OCI-LY7 (cell line): ENCODE measurements at regions not wholly inside any gene's neighbourhood (a gene's known extent, or its start where the extent isn't known, plus 50 kb on each side); places are given as distances from the start of the nearest gene placed in this dataset.

Source experiments
- BruUV-seq: library from RNA; stranded (reverse); fragments of 400-500 nt; replicated peaks from 2 replicates; lab custom pipeline; 2021; lab: Mats Ljungman, UMichigan
- CTCF ChIA-PET: fragments of 300-600 bp; sonication (Branson Sonifier 250); formaldehyde crosslinking; loops from one replicate; lab custom pipeline; 2022; ENCODE audit warnings: antibody characterized with exemption; ENCODE audit not compliant: unreplicated experiment; lab: Charles Lee
- POLR2A ChIA-PET: fragments of 300-600 bp; sonication (Branson Sonifier 250); formaldehyde crosslinking; loops from one replicate; lab custom pipeline; 2022; ENCODE audit warnings: antibody characterized with exemption; lab: Charles Lee
- DNase-seq: peaks from one replicate; pipeline ENCODE4 v3.0.0-alpha.2; 2015; ENCODE audit warnings: low spot score
- H2AFZ ChIP-seq: fragments of 200-600 bp; sonication (generic), shearing (Covaris generic); 2 replicates; pipeline ENCODE4 v1.6.1; 2014; ENCODE audit warnings: mild to moderate bottlenecking, antibody characterized with exemption, low read length, moderate library complexity
- H3K27ac ChIP-seq: fragments of 200-600 bp; sonication (generic); 2 replicates; pipeline ENCODE4 v1.5.1; 2014; ENCODE audit warnings: mixed run types, low read depth, mild to moderate bottlenecking, moderate library complexity, low read length, inconsistent platforms; ENCODE audit not compliant: poor library complexity, severe bottlenecking
- H3K36me3 ChIP-seq: fragments of 200-600 bp; sonication (generic); 2 replicates; pipeline ENCODE4 v1.6.1; 2014; ENCODE audit warnings: mild to moderate bottlenecking, antibody characterized with exemption, low read length, moderate library complexity, mixed read lengths; ENCODE audit not compliant: insufficient read depth
- H3K4me1 ChIP-seq: fragments of 200-600 bp; sonication (generic); 2 replicates; pipeline ENCODE4 v1.5.1; 2014; ENCODE audit warnings: mild to moderate bottlenecking, low read length; ENCODE audit not compliant: insufficient read depth, poor library complexity, severe bottlenecking
- H3K4me2 ChIP-seq: fragments of 200-600 bp; sonication (generic); 2 replicates; pipeline ENCODE4 v1.6.1; 2014; ENCODE audit warnings: mild to moderate bottlenecking, low read length
- H3K4me3 ChIP-seq: fragments of 200-600 bp; sonication (generic); 2 replicates; pipeline ENCODE4 v1.5.1; 2014; ENCODE audit warnings: mild to moderate bottlenecking, low read depth, low read length; ENCODE audit not compliant: poor library complexity, severe bottlenecking
- H3K79me2 ChIP-seq: fragments of 200-600 bp; sonication (generic); 2 replicates; pipeline ENCODE4 v1.6.1; 2016; ENCODE audit warnings: low read depth, mild to moderate bottlenecking, low read length, moderate library complexity, mixed read lengths; ENCODE audit not compliant: insufficient read depth
- H3K9me2 ChIP-seq: fragments of 200-600 bp; sonication (generic); 2 replicates; pipeline ENCODE4 v1.6.1; 2016; ENCODE audit warnings: mild to moderate bottlenecking, low read length, mixed read lengths; ENCODE audit not compliant: insufficient read depth
- H3K9me3 ChIP-seq: fragments of 200-600 bp; sonication (generic); 2 replicates; pipeline ENCODE4 v1.6.1; 2014; ENCODE audit warnings: mild to moderate bottlenecking, mixed run types, low read length, mixed read lengths
- H4K20me1 ChIP-seq: fragments of 200-600 bp; sonication (generic); 2 replicates; pipeline ENCODE4 v1.6.1; 2014; ENCODE audit warnings: mild to moderate bottlenecking, antibody characterized with exemption, low read length, moderate library complexity, mixed read lengths; ENCODE audit not compliant: insufficient read depth
- CTCF ChIP-seq: fragments of 200-600 bp; sonication (generic); conservative IDR thresholded peaks from 2 replicates; pipeline ENCODE4 v1.5.1; 2014; ENCODE audit warnings: mild to moderate bottlenecking, antibody characterized with exemption, low read length, moderate library complexity, mixed read lengths
- EZH2phosphoT487 ChIP-seq: fragments of 200-600 bp; sonication (generic); IDR thresholded peaks from 2 replicates; pipeline ENCODE4 v1.6.1; 2018; ENCODE audit warnings: low read depth, borderline replicate concordance, mild to moderate bottlenecking, mixed run types, antibody characterized with exemption, low read length, moderate library complexity, mixed read lengths
- intact Hi-C: fragments of 100-400 bp; cut with micrococcal nuclease; formaldehyde crosslinking; loops from one replicate; pipeline ENCODE4 v1.10.0; 2022; ENCODE audit not compliant: unreplicated experiment

DNA sequence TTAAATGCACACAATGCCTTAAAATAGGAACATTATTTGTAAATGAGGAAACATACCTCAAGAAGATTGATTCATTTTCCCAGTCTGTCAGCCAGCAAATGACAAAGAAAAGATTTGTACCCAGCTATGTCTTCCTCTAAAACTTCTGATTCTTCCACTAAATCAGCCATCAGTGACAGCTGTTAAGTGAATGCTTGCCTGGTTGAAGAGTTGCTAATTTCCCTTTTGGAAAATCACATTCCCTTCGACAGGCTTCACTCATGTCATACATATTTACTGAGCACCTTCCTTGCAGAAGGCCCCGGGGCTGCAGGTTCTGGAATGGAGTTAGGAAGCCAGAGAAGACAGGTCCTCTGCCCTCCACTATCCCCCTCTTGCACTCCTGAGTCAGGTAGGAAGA lies 112.0 kb upstream of the SLC66A3 start:
- no peak for TF ChIP-seq CTCF
- TF ChIP-seq EZH2phosphoT487: no peak
- H3K36me3 ChIP-seq: no peaks in the 10 kb centered on the region
- no peak overlapping the region for H3K4me2 ChIP-seq
- no peaks in the 10 kb centered on the region for H3K79me2 ChIP-seq
- POLR2A ChIA-PET: no interaction called here
- CTCF ChIA-PET: no interaction called here
- no peak overlapping the region for H3K4me3 ChIP-seq
- H2AFZ ChIP-seq: no peak overlapping the region
- H3K9me2 ChIP-seq: no peaks in the 10 kb centered on the region
- H3K4me1 ChIP-seq: no peaks in the 10 kb centered on the region
- no peak for DNase-seq
- no peak overlapping the region for H3K27ac ChIP-seq
- intact Hi-C loops: no loop called here
- BruUV-seq: no TSS peak
- no peaks in the 10 kb centered on the region for H4K20me1 ChIP-seq
- no peaks in the 10 kb centered on the region for H3K9me3 ChIP-seq

DNA sequence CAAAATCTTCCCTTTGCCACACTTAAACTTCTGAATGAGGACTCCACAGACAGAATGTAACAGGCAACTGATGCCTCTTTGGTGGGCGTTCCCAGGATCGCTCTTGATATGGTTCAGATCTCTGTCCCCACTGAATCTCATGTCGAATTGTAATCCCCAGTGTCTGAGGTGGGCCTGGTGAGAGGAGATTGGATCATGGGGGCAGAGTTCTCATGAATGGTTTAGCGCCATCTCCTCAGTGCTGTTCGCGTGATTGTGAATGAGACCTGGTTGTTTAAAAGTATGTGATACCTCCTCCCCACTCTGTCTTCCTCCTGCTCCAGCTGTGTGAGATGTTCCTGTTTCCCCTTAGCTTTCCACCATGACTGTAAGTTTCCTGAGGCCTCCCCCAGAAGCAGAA lies 111.1 kb upstream of the SLC66A3 start:
- no peaks in the 10 kb centered on the region for H3K9me2 ChIP-seq
- no peak overlapping the region for H2AFZ ChIP-seq
- no peak overlapping the region for H3K4me3 ChIP-seq
- H3K4me1 ChIP-seq: no peaks in the 10 kb centered on the region
- H3K27ac ChIP-seq: no peak overlapping the region
- H4K20me1 ChIP-seq: no peaks in the 10 kb centered on the region
- no peaks in the 10 kb centered on the region for H3K79me2 ChIP-seq
- TF ChIP-seq CTCF: no peak
- no peak for TF ChIP-seq EZH2phosphoT487
- no peak for DNase-seq
- no peaks in the 10 kb centered on the region for H3K9me3 ChIP-seq
- ChIA-PET CTCF (no interaction called here), POLR2A (no interaction called here)
- intact Hi-C loops: no loop called here
- H3K36me3 ChIP-seq: no peaks in the 10 kb centered on the region
- no peak overlapping the region for H3K4me2 ChIP-seq
- no TSS peak for BruUV-seq

GRCh38 chr2:11045294-11045693 lies 110.0 kb upstream of the SLC66A3 start:
- Histone ChIP-seq H2AFZ (no peak overlapping the region), H3K4me1 (no peaks in the 10 kb centered on the region), H3K36me3 (no peaks in the 10 kb centered on the region), H3K9me2 (no peaks in the 10 kb centered on the region), H4K20me1 (no peaks in the 10 kb centered on the region), H3K27ac (no peak overlapping the region), H3K4me3 (no peak overlapping the region), H3K4me2 (no peak overlapping the region), H3K79me2 (no peaks in the 10 kb centered on the region), H3K9me3 (no peaks in the 10 kb centered on the region)
- ChIA-PET POLR2A (no interaction called here), CTCF (no interaction called here)
- intact Hi-C loops: no loop called here
- BruUV-seq: no TSS peak
- no peak for TF ChIP-seq EZH2phosphoT487
- no peak for TF ChIP-seq CTCF
- DNase-seq: no peak
